IPS-18c (cell line): ENCODE measurements at regions not wholly inside any gene's neighbourhood (a gene's known extent, or its start where the extent isn't known, plus 50 kb on each side); places are given as distances from the start of the nearest gene placed in this dataset.
A peak's percentile ranks its signal among the peaks of the same experiment; 100 is the strongest.

ENCODE experiments used
- H3K4me3 ChIP-seq: 2 replicates; pipeline ENCODE4 v1.7.0; 2013; ENCODE audit warnings: low read depth, mild to moderate bottlenecking, low read length, moderate library complexity; ENCODE audit not compliant: insufficient read depth
- H3K9me3 ChIP-seq: one replicate; pipeline ENCODE4 v1.6.1; 2013; ENCODE audit warnings: mild to moderate bottlenecking, low read length, moderate library complexity; ENCODE audit not compliant: control insufficient read depth, insufficient read depth

- Histone ChIP-seq H3K9me3 (no peaks in the 10 kb centered on the region), H3K4me3 (peak overlapping the region; percentile 80)
Observed at GRCh38 chr1:39105841-39106765, 80.0 kb downstream of the NDUFS5 start.

- H3K9me3 ChIP-seq, result no peaks in the 10 kb centered on the region
- H3K4me3 ChIP-seq, result peak overlapping the region; percentile 80
Observed at GRCh38 chr1:39106801-39107327, 80.7 kb downstream of the NDUFS5 start.

- Histone ChIP-seq H3K9me3 (no peaks in the 10 kb centered on the region), H3K4me3 (peak overlapping the region; percentile 80)
Observed at GRCh38 chr1:39107341-39108290, 81.5 kb downstream of the NDUFS5 start.

- no peaks in the 10 kb centered on the region for H3K9me3 ChIP-seq
- no peak overlapping the region for H3K4me3 ChIP-seq
Observed at GRCh38 chr1:39109644-39110043, 83.5 kb downstream of the NDUFS5 start.

GRCh38 chr1:39110325-39110851 is 84.2 kb downstream of the NDUFS5 start:
- Histone ChIP-seq H3K9me3 (no peaks in the 10 kb centered on the region), H3K4me3 (no peak overlapping the region)

GRCh38 chr1:39110882-39111281 is 84.7 kb downstream of the NDUFS5 start:
- Histone ChIP-seq H3K4me3 (no peak overlapping the region), H3K9me3 (no peaks in the 10 kb centered on the region)

GRCh38 chr1:39113109-39113743 is 87.1 kb downstream of the NDUFS5 start:
- no peaks in the 10 kb centered on the region for H3K9me3 ChIP-seq
- no peak overlapping the region for H3K4me3 ChIP-seq

GRCh38 chr1:39115271-39116110 is 89.0 kb upstream of the MACF1 start:
- Histone ChIP-seq H3K4me3 (no peak overlapping the region), H3K9me3 (no peaks in the 10 kb centered on the region)

- no peaks in the 10 kb centered on the region for H3K9me3 ChIP-seq
- H3K4me3 ChIP-seq, result no peak overlapping the region
Observed at GRCh38 chr1:39116116-39116607, 88.3 kb upstream of the MACF1 start.

- Histone ChIP-seq H3K4me3 (no peak overlapping the region), H3K9me3 (no peaks in the 10 kb centered on the region)
Observed at GRCh38 chr1:39116860-39117728, 87.4 kb upstream of the MACF1 start.

- Histone ChIP-seq H3K9me3 (no peaks in the 10 kb centered on the region), H3K4me3 (no peak overlapping the region)
Observed at GRCh38 chr1:39117899-39118450, 86.5 kb upstream of the MACF1 start.

GRCh38 chr1:39122056-39122455 is 82.4 kb upstream of the MACF1 start:
- Histone ChIP-seq H3K9me3 (no peaks in the 10 kb centered on the region), H3K4me3 (no peak overlapping the region)

- Histone ChIP-seq H3K4me3 (no peak overlapping the region), H3K9me3 (no peaks in the 10 kb centered on the region)
Observed at GRCh38 chr1:39124282-39124681, 80.2 kb upstream of the MACF1 start.

GRCh38 chr1:39127513-39127912 is 77.0 kb upstream of the MACF1 start:
- Histone ChIP-seq H3K9me3 (no peaks in the 10 kb centered on the region), H3K4me3 (no peak overlapping the region)

- Histone ChIP-seq H3K4me3 (no peak overlapping the region), H3K9me3 (no peaks in the 10 kb centered on the region)
Observed at GRCh38 chr1:39128126-39128525, 76.4 kb upstream of the MACF1 start.
